GM12874 (cell line): ENCODE measurements at regions not wholly inside any gene's neighbourhood (a gene's known extent, or its start where the extent isn't known, plus 50 kb on each side); places are given as distances from the start of the nearest gene placed in this dataset.

Experiments used
- CTCF ChIP-seq: IDR thresholded peaks from 2 replicates; pipeline ENCODE4 v1.5.1; 2011; ENCODE audit warnings: low read depth, mild to moderate bottlenecking, control low read depth, low read length, moderate library complexity; ENCODE audit not compliant: insufficient read depth

GRCh38 chr20:17836303-17836861 lies 132.2 kb downstream of the SNX5 start:
- no peak for TF ChIP-seq CTCF

DNA sequence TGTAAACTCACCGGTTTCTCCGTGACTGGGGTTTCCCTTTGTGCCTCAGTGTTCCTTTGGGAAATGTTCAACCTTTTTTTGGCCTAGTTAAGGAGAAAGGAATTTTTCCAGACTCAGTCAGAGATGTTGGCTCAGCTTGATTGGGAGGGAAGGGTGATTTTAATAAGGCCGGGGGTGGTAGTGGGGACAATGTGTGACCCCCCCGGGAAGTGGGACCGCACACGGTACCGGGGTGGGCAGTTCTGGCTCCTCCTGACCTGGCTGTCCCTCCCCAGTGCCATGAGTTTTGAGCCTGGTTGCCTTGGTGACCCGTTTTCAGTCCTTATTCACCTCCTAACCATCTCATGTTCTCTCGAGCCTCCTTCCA lies 132.7 kb downstream of the SNX5 start:
- no peak for TF ChIP-seq CTCF

- no peak for TF ChIP-seq CTCF
Measured at GRCh38 chr20:17835240-17835933, 133.2 kb downstream of the SNX5 start.

- TF ChIP-seq CTCF, result no peak
Measured at GRCh38 chr20:17834804-17835203, 133.8 kb downstream of the SNX5 start.

GRCh38 chr20:17833036-17833674 lies 133.4 kb downstream of the BANF2 start:
- TF ChIP-seq CTCF, result no peak

- no peak for TF ChIP-seq CTCF
Measured at GRCh38 chr20:17832236-17832915, 132.6 kb downstream of the BANF2 start.

GRCh38 chr20:17828598-17829144 lies 128.9 kb downstream of the BANF2 start:
- TF ChIP-seq CTCF, result no peak
